Karpas-422 (cell line): ENCODE measurements at regions not wholly inside any gene's neighbourhood (a gene's known extent, or its start where the extent isn't known, plus 50 kb on each side); places are given as distances from the start of the nearest gene placed in this dataset.
A peak's percentile ranks its signal among the peaks of the same experiment; 100 is the strongest.

Source experiments
- DNase-seq: peaks from one replicate; pipeline ENCODE4 v3.0.0-alpha.2; 2015
- H2AFZ ChIP-seq: fragments of 200-600 bp; sonication (generic); 2 replicates; pipeline ENCODE4 v1.6.1; 2014; ENCODE audit warnings: antibody characterized with exemption, low read length, mixed read lengths
- H3K27ac ChIP-seq: fragments of 200-600 bp; sonication (generic); 2 replicates; pipeline ENCODE4 v1.5.1; 2014; ENCODE audit warnings: mild to moderate bottlenecking, low read length, moderate library complexity
- H3K27me3 ChIP-seq: fragments of 200-600 bp; sonication (generic); 2 replicates; pipeline ENCODE4 v1.6.1; 2014; ENCODE audit warnings: low read length, mixed read lengths
- H3K36me3 ChIP-seq: fragments of 200-600 bp; sonication (generic); 2 replicates; pipeline ENCODE4 v1.6.1; 2014; ENCODE audit warnings: low read length, mixed read lengths; ENCODE audit not compliant: insufficient read depth
- H3K4me1 ChIP-seq: fragments of 200-600 bp; sonication (generic); 2 replicates; pipeline ENCODE4 v1.6.1; 2014; ENCODE audit warnings: mild to moderate bottlenecking, low read length, mixed read lengths
- H3K4me2 ChIP-seq: fragments of 200-600 bp; sonication (generic); 2 replicates; pipeline ENCODE4 v1.6.1; 2014; ENCODE audit warnings: low read length, low read depth, mild to moderate bottlenecking; ENCODE audit not compliant: poor library complexity, severe bottlenecking
- H3K4me3 ChIP-seq: fragments of 200-600 bp; sonication (generic); 2 replicates; pipeline ENCODE4 v1.5.1; 2014; ENCODE audit warnings: mild to moderate bottlenecking, antibody characterized with exemption, low read length, mixed read lengths
- H3K79me2 ChIP-seq: fragments of 200-600 bp; sonication (generic); 2 replicates; pipeline ENCODE4 v1.6.1; 2014; ENCODE audit warnings: mild to moderate bottlenecking, low read length, mixed read lengths
- H3K9ac ChIP-seq: fragments of 200-600 bp; sonication (generic); 2 replicates; pipeline ENCODE4 v1.6.0; 2014; ENCODE audit warnings: low read length
- H3K9me2 ChIP-seq: fragments of 200-600 bp; sonication (generic), shearing (Covaris generic); replicated peaks from 2 replicates; pipeline ENCODE4 v1.6.0; 2014; ENCODE audit warnings: mild to moderate bottlenecking, low read length, moderate library complexity; ENCODE audit not compliant: insufficient read depth
- H3K9me3 ChIP-seq: fragments of 300-700, 200-600 bp; sonication (generic); 2 replicates; pipeline ENCODE4 v1.6.1; 2014; ENCODE audit warnings: low read length, mixed read lengths
- H4K20me1 ChIP-seq: fragments of 200-600 bp; sonication (generic); 2 replicates; pipeline ENCODE4 v1.6.1; 2014; ENCODE audit warnings: mild to moderate bottlenecking, antibody characterized with exemption, low read length, low read depth; ENCODE audit not compliant: insufficient read depth

GRCh38 chr6:133179481-133179880, 61.7 kb upstream of the EYA4 start:
- Histone ChIP-seq H3K9me3 (no peaks in the 10 kb centered on the region), H3K27ac (no peak overlapping the region), H3K36me3 (no peaks in the 10 kb centered on the region), H3K4me1 (no peaks in the 10 kb centered on the region), H2AFZ (no peak overlapping the region), H3K4me2 (no peak overlapping the region), H3K9me2 (no peaks in the 10 kb centered on the region), H3K4me3 (no peak overlapping the region), H4K20me1 (no peaks in the 10 kb centered on the region), H3K27me3 (0 out of 2 replicates have a peak, but pooled peaks cover 2% of the 10 kb centered on the region), H3K79me2 (no peaks in the 10 kb centered on the region), H3K9ac (no peak overlapping the region)
- DNase-seq, result no peak

GRCh38 chr6:133183691-133184090, 57.5 kb upstream of the EYA4 start:
- H3K36me3 ChIP-seq, result no peaks in the 10 kb centered on the region
- no peaks in the 10 kb centered on the region for H3K79me2 ChIP-seq
- no peaks in the 10 kb centered on the region for H4K20me1 ChIP-seq
- H3K27ac ChIP-seq, result no peak overlapping the region
- H3K9me2 ChIP-seq, result no peaks in the 10 kb centered on the region
- no peak overlapping the region for H2AFZ ChIP-seq
- no peak for DNase-seq
- H3K4me2 ChIP-seq, result no peak overlapping the region
- H3K4me3 ChIP-seq, result no peak overlapping the region
- H3K27me3 ChIP-seq, result 0 out of 2 replicates have a peak, but pooled peaks cover 2% of the 10 kb centered on the region
- H3K9me3 ChIP-seq, result no peaks in the 10 kb centered on the region
- H3K9ac ChIP-seq, result no peak overlapping the region
- no peaks in the 10 kb centered on the region for H3K4me1 ChIP-seq

GRCh38 chr6:133184798-133185372, 56.3 kb upstream of the EYA4 start:
- no peaks in the 10 kb centered on the region for H4K20me1 ChIP-seq
- H3K9ac ChIP-seq, result no peak overlapping the region
- no peaks in the 10 kb centered on the region for H3K4me1 ChIP-seq
- H3K27me3 ChIP-seq, result 0 out of 2 replicates have a peak, but pooled peaks cover 2% of the 10 kb centered on the region
- no peaks in the 10 kb centered on the region for H3K9me3 ChIP-seq
- peak; percentile 64 for DNase-seq
- no peaks in the 10 kb centered on the region for H3K79me2 ChIP-seq
- H3K4me3 ChIP-seq, result no peak overlapping the region
- H3K9me2 ChIP-seq, result no peaks in the 10 kb centered on the region
- no peak overlapping the region for H3K27ac ChIP-seq
- no peak overlapping the region for H2AFZ ChIP-seq
- H3K4me2 ChIP-seq, result no peak overlapping the region
- no peaks in the 10 kb centered on the region for H3K36me3 ChIP-seq

- no peak overlapping the region for H3K4me2 ChIP-seq
- no peak overlapping the region for H3K4me3 ChIP-seq
- no peak for DNase-seq
- H2AFZ ChIP-seq, result no peak overlapping the region
- no peaks in the 10 kb centered on the region for H4K20me1 ChIP-seq
- H3K27me3 ChIP-seq, result peaks cover 2% of the 10 kb centered on the region; the same call in 1 of the 2 replicates
- no peak overlapping the region for H3K27ac ChIP-seq
- no peaks in the 10 kb centered on the region for H3K4me1 ChIP-seq
- no peaks in the 10 kb centered on the region for H3K9me3 ChIP-seq
- no peak overlapping the region for H3K9ac ChIP-seq
- H3K9me2 ChIP-seq, result no peaks in the 10 kb centered on the region
- H3K79me2 ChIP-seq, result no peaks in the 10 kb centered on the region
- H3K36me3 ChIP-seq, result no peaks in the 10 kb centered on the region
Measured at GRCh38 chr6:133185731-133186130, 55.4 kb upstream of the EYA4 start.

GRCh38 chr6:133187114-133187513, 54.0 kb upstream of the EYA4 start:
- Histone ChIP-seq H3K27ac (no peak overlapping the region), H3K9me2 (no peaks in the 10 kb centered on the region), H3K9ac (no peak overlapping the region), H4K20me1 (no peaks in the 10 kb centered on the region), H3K79me2 (no peaks in the 10 kb centered on the region), H3K9me3 (no peaks in the 10 kb centered on the region), H3K4me2 (no peak overlapping the region), H3K27me3 (peaks cover 2% of the 10 kb centered on the region; the same call in 1 of the 2 replicates), H3K4me1 (no peaks in the 10 kb centered on the region), H3K4me3 (no peak overlapping the region), H3K36me3 (no peaks in the 10 kb centered on the region), H2AFZ (no peak overlapping the region)
- no peak for DNase-seq

- Histone ChIP-seq H3K9me2 (no peaks in the 10 kb centered on the region), H3K27ac (no peak overlapping the region), H3K9me3 (no peaks in the 10 kb centered on the region), H3K4me2 (no peak overlapping the region), H2AFZ (no peak overlapping the region), H3K36me3 (no peaks in the 10 kb centered on the region), H3K27me3 (peaks cover 2% of the 10 kb centered on the region; the same call in 1 of the 2 replicates), H3K4me3 (no peak overlapping the region), H3K4me1 (no peaks in the 10 kb centered on the region), H3K79me2 (no peaks in the 10 kb centered on the region), H3K9ac (no peak overlapping the region), H4K20me1 (no peaks in the 10 kb centered on the region)
- no peak for DNase-seq
Measured at GRCh38 chr6:133187657-133188453, 53.3 kb upstream of the EYA4 start.

GRCh38 chr6:133190912-133191311, 50.2 kb upstream of the EYA4 start:
- Histone ChIP-seq H3K9me3 (no peaks in the 10 kb centered on the region), H3K4me3 (no peak overlapping the region), H3K4me2 (no peak overlapping the region), H2AFZ (no peak overlapping the region), H3K9me2 (no peaks in the 10 kb centered on the region), H3K27ac (no peak overlapping the region), H3K36me3 (no peaks in the 10 kb centered on the region), H3K27me3 (peaks cover 6% of the 10 kb centered on the region; the same call in 1 of the 2 replicates), H4K20me1 (no peaks in the 10 kb centered on the region), H3K79me2 (no peaks in the 10 kb centered on the region), H3K4me1 (no peaks in the 10 kb centered on the region), H3K9ac (no peak overlapping the region)
- DNase-seq, result no peak

GRCh38 chr6:133191323-133191722, 49.8 kb upstream of the EYA4 start:
- H3K9me3 ChIP-seq, result no peaks in the 10 kb centered on the region
- H2AFZ ChIP-seq, result no peak overlapping the region
- H3K27ac ChIP-seq, result no peak overlapping the region
- H3K27me3 ChIP-seq, result peaks cover 6% of the 10 kb centered on the region; the same call in 1 of the 2 replicates
- no peaks in the 10 kb centered on the region for H3K36me3 ChIP-seq
- H3K79me2 ChIP-seq, result no peaks in the 10 kb centered on the region
- no peaks in the 10 kb centered on the region for H3K4me1 ChIP-seq
- H4K20me1 ChIP-seq, result no peaks in the 10 kb centered on the region
- no peak for DNase-seq
- no peaks in the 10 kb centered on the region for H3K9me2 ChIP-seq
- no peak overlapping the region for H3K4me2 ChIP-seq
- no peak overlapping the region for H3K9ac ChIP-seq
- no peak overlapping the region for H3K4me3 ChIP-seq
